SJCRH30 (cell line): ENCODE measurements at regions not wholly inside any gene's neighbourhood (a gene's known extent, or its start where the extent isn't known, plus 50 kb on each side); places are given as distances from the start of the nearest gene placed in this dataset.

Experiments
- DNase-seq, 2 experiments: peaks; one replicate each; pipeline ENCODE4 v3.0.0-alpha.2; 2015 to 2020
- H3K27ac ChIP-seq: fragments of 250-450 bp; sonication (Bioruptor Pico); 2 replicates; pipeline ENCODE4 v1.5.1; 2020; ENCODE audit warnings: mild to moderate bottlenecking, moderate library complexity
- H3K27me3 ChIP-seq: fragments of 250-450 bp; sonication (Bioruptor Pico); 2 replicates; pipeline ENCODE4 v1.5.1; 2020; ENCODE audit warnings: mild to moderate bottlenecking, moderate library complexity
- H3K36me3 ChIP-seq: fragments of 250-450 bp; sonication (Bioruptor Pico); 2 replicates; pipeline ENCODE4 v1.5.1; 2020; ENCODE audit warnings: mild to moderate bottlenecking, moderate library complexity
- H3K4me1 ChIP-seq: fragments of 250-450 bp; sonication (Bioruptor Pico); 2 replicates; pipeline ENCODE4 v1.5.1; 2020; ENCODE audit warnings: mild to moderate bottlenecking, moderate library complexity
- H3K4me3 ChIP-seq: fragments of 250-450 bp; sonication (Bioruptor Pico); 2 replicates; pipeline ENCODE4 v1.5.1; 2020; ENCODE audit warnings: mild to moderate bottlenecking, moderate library complexity
- H3K9me3 ChIP-seq: fragments of 250-450 bp; sonication (Bioruptor Pico); replicated peaks from 2 replicates; pipeline ENCODE4 v1.5.1; 2020; ENCODE audit warnings: mild to moderate bottlenecking, moderate library complexity

- no peaks in the 10 kb centered on the region for H3K36me3 ChIP-seq
- DNase-seq, result no peak
- no peaks in the 10 kb centered on the region; the same call in 1 of the 2 replicates for H3K27me3 ChIP-seq
- H3K4me1 ChIP-seq, result no peaks in the 10 kb centered on the region
- H3K4me3 ChIP-seq, result no peak overlapping the region
- no peak overlapping the region for H3K27ac ChIP-seq
- H3K9me3 ChIP-seq, result no peaks in the 10 kb centered on the region
These were observed 246.8 kb downstream of the RAD51AP2 start for GRCh38 chr2:17271416-17271815.

GRCh38 chr2:17270894-17271293 is 247.3 kb downstream of the RAD51AP2 start:
- H3K36me3 ChIP-seq, result no peaks in the 10 kb centered on the region
- H3K27ac ChIP-seq, result no peak overlapping the region
- no peaks in the 10 kb centered on the region; the same call in 1 of the 2 replicates for H3K27me3 ChIP-seq
- H3K4me3 ChIP-seq, result no peak overlapping the region
- H3K9me3 ChIP-seq, result no peaks in the 10 kb centered on the region
- DNase-seq, result no peak
- H3K4me1 ChIP-seq, result no peaks in the 10 kb centered on the region

- Histone ChIP-seq H3K4me3 (no peak overlapping the region), H3K27ac (no peak overlapping the region), H3K36me3 (no peaks in the 10 kb centered on the region), H3K9me3 (no peaks in the 10 kb centered on the region), H3K4me1 (no peaks in the 10 kb centered on the region), H3K27me3 (no peaks in the 10 kb centered on the region)
- no peak for DNase-seq
These were observed 254.7 kb downstream of the RAD51AP2 start for GRCh38 chr2:17263570-17263968.

- no peak overlapping the region for H3K27ac ChIP-seq
- H3K4me1 ChIP-seq, result no peaks in the 10 kb centered on the region
- H3K36me3 ChIP-seq, result no peaks in the 10 kb centered on the region
- no peaks in the 10 kb centered on the region for H3K27me3 ChIP-seq
- no peaks in the 10 kb centered on the region for H3K9me3 ChIP-seq
- no peak overlapping the region for H3K4me3 ChIP-seq
- DNase-seq, result no peak
These were observed 255.2 kb downstream of the RAD51AP2 start for GRCh38 chr2:17262854-17263569.

GRCh38 chr2:17259613-17260012 is 258.6 kb downstream of the RAD51AP2 start:
- DNase-seq, result no peak
- Histone ChIP-seq H3K4me1 (no peaks in the 10 kb centered on the region), H3K4me3 (no peak overlapping the region), H3K36me3 (no peaks in the 10 kb centered on the region), H3K9me3 (no peaks in the 10 kb centered on the region), H3K27me3 (no peaks in the 10 kb centered on the region), H3K27ac (no peak overlapping the region)

- Histone ChIP-seq H3K27me3 (no peaks in the 10 kb centered on the region), H3K27ac (no peak overlapping the region), H3K4me3 (no peak overlapping the region), H3K36me3 (no peaks in the 10 kb centered on the region), H3K9me3 (no peaks in the 10 kb centered on the region), H3K4me1 (no peaks in the 10 kb centered on the region)
- no peak for DNase-seq
These were observed 259.4 kb downstream of the RAD51AP2 start for GRCh38 chr2:17258861-17259260.

- no peak overlapping the region for H3K27ac ChIP-seq
- DNase-seq, result no peak
- no peak overlapping the region for H3K4me3 ChIP-seq
- no peaks in the 10 kb centered on the region for H3K36me3 ChIP-seq
- no peaks in the 10 kb centered on the region for H3K9me3 ChIP-seq
- no peaks in the 10 kb centered on the region for H3K27me3 ChIP-seq
- no peaks in the 10 kb centered on the region for H3K4me1 ChIP-seq
These were observed 260.9 kb downstream of the RAD51AP2 start for GRCh38 chr2:17257189-17257909.

GRCh38 chr2:17255071-17255470 is 263.2 kb downstream of the RAD51AP2 start:
- H3K4me3 ChIP-seq, result no peak overlapping the region
- H3K36me3 ChIP-seq, result no peaks in the 10 kb centered on the region
- H3K4me1 ChIP-seq, result no peaks in the 10 kb centered on the region
- no peak overlapping the region for H3K27ac ChIP-seq
- no peaks in the 10 kb centered on the region for H3K9me3 ChIP-seq
- no peaks in the 10 kb centered on the region for H3K27me3 ChIP-seq
- no peak for DNase-seq

- DNase-seq, result no peak
These were observed 263.8 kb downstream of the RAD51AP2 start for GRCh38 chr2:17254421-17254820.

GRCh38 chr2:17252258-17252657 is 266.0 kb downstream of the RAD51AP2 start:
- Histone ChIP-seq H3K9me3 (no peaks in the 10 kb centered on the region), H3K4me3 (no peak overlapping the region), H3K27me3 (no peaks in the 10 kb centered on the region), H3K4me1 (no peaks in the 10 kb centered on the region), H3K36me3 (no peaks in the 10 kb centered on the region), H3K27ac (no peak overlapping the region)
- no peak for DNase-seq

More at GRCh38 chr2:17254421-17254820, 263.8 kb downstream of the RAD51AP2 start:
- Histone ChIP-seq H3K4me3 (no peak overlapping the region), H3K9me3 (no peaks in the 10 kb centered on the region), H3K36me3 (no peaks in the 10 kb centered on the region), H3K27ac (no peak overlapping the region), H3K27me3 (no peaks in the 10 kb centered on the region), H3K4me1 (no peaks in the 10 kb centered on the region)

- no peak overlapping the region for H3K27ac ChIP-seq
- H3K27me3 ChIP-seq, result no peaks in the 10 kb centered on the region
- no peaks in the 10 kb centered on the region for H3K36me3 ChIP-seq
- no peaks in the 10 kb centered on the region for H3K9me3 ChIP-seq
- no peak overlapping the region for H3K4me3 ChIP-seq
- no peaks in the 10 kb centered on the region for H3K4me1 ChIP-seq
- no peak for DNase-seq
These were observed 267.1 kb downstream of the RAD51AP2 start for GRCh38 chr2:17251171-17251570.

- no peak overlapping the region for H3K4me3 ChIP-seq
- no peaks in the 10 kb centered on the region for H3K36me3 ChIP-seq
- no peak overlapping the region for H3K27ac ChIP-seq
- H3K4me1 ChIP-seq, result no peaks in the 10 kb centered on the region
- H3K27me3 ChIP-seq, result no peaks in the 10 kb centered on the region
- H3K9me3 ChIP-seq, result no peaks in the 10 kb centered on the region
- DNase-seq, result no peak
These were observed 269.0 kb downstream of the RAD51AP2 start for GRCh38 chr2:17249249-17249648.

- Histone ChIP-seq H3K27ac (no peak overlapping the region), H3K4me3 (no peak overlapping the region)
- no peak for DNase-seq
These were observed 272.3 kb downstream of the RAD51AP2 start for GRCh38 chr2:17245906-17246305.

GRCh38 chr2:17242813-17243485 is 275.3 kb downstream of the RAD51AP2 start:
- no peaks in the 10 kb centered on the region for H3K4me1 ChIP-seq
- peak in 1 of 2 experiments; percentile 14 for DNase-seq
- no peaks in the 10 kb centered on the region for H3K36me3 ChIP-seq
- no peaks in the 10 kb centered on the region for H3K9me3 ChIP-seq
- H3K27me3 ChIP-seq, result no peaks in the 10 kb centered on the region
- no peak overlapping the region for H3K4me3 ChIP-seq
- H3K27ac ChIP-seq, result no peak overlapping the region

More at GRCh38 chr2:17245906-17246305, 272.3 kb downstream of the RAD51AP2 start:
- Histone ChIP-seq H3K9me3 (no peaks in the 10 kb centered on the region), H3K36me3 (no peaks in the 10 kb centered on the region), H3K4me1 (no peaks in the 10 kb centered on the region), H3K27me3 (no peaks in the 10 kb centered on the region)

GRCh38 chr2:17239550-17239949 is 278.7 kb downstream of the RAD51AP2 start:
- H3K9me3 ChIP-seq, result no peaks in the 10 kb centered on the region
- no peak overlapping the region for H3K27ac ChIP-seq
- H3K4me3 ChIP-seq, result no peak overlapping the region
- DNase-seq, result no peak
- no peaks in the 10 kb centered on the region for H3K4me1 ChIP-seq
- H3K36me3 ChIP-seq, result no peaks in the 10 kb centered on the region
- no peaks in the 10 kb centered on the region for H3K27me3 ChIP-seq
